Astrocyte (in vitro differentiated cells and primary cell): ENCODE measurements at regions not wholly inside any gene's neighbourhood (a gene's known extent, or its start where the extent isn't known, plus 50 kb on each side); places are given as distances from the start of the nearest gene placed in this dataset.

Source experiments
- EZH2 ChIP-seq: IDR thresholded peaks from 2 replicates; pipeline ENCODE4 v1.6.1; 2012; ENCODE audit warnings: mild to moderate bottlenecking, low read length, inconsistent platforms; ENCODE audit not compliant: insufficient read depth
- TF ChIP-seq, protein P1 (sequence below): IDR thresholded peaks from 2 replicates; pipeline ENCODE4 v1.5.1; 2011; ENCODE audit warnings: low read depth, mild to moderate bottlenecking, inconsistent platforms, low read length, moderate library complexity; ENCODE audit not compliant: insufficient read depth

DNA sequence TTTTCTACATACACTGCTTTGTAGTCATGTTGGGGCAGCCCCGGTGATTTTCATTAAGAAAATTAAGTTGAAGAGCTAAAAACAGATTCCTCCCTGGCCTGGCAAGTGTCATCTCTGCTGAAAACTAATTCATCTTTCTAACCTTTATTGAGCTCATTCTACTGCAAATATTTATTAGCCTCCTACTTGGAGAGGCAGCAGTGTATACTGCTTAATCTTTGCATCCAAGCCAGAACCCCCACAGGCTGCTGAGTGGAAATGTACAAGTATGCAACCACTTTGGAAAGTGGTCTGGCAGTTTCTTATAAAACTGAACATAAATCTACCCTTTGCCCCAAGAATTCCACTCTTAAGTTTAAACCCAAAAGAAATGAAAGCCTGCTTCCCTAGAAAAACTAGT lies 223.4 kb downstream of the DRD1 start:
- TF ChIP-seq, protein P1, sequence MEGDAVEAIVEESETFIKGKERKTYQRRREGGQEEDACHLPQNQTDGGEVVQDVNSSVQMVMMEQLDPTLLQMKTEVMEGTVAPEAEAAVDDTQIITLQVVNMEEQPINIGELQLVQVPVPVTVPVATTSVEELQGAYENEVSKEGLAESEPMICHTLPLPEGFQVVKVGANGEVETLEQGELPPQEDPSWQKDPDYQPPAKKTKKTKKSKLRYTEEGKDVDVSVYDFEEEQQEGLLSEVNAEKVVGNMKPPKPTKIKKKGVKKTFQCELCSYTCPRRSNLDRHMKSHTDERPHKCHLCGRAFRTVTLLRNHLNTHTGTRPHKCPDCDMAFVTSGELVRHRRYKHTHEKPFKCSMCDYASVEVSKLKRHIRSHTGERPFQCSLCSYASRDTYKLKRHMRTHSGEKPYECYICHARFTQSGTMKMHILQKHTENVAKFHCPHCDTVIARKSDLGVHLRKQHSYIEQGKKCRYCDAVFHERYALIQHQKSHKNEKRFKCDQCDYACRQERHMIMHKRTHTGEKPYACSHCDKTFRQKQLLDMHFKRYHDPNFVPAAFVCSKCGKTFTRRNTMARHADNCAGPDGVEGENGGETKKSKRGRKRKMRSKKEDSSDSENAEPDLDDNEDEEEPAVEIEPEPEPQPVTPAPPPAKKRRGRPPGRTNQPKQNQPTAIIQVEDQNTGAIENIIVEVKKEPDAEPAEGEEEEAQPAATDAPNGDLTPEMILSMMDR = no peak
- TF ChIP-seq EZH2 = no peak
